Right atrium auricular region (tissue), 2 donors: ENCODE measurements at regions not wholly inside any gene's neighbourhood (a gene's known extent, or its start where the extent isn't known, plus 50 kb on each side); places are given as distances from the start of the nearest gene placed in this dataset.

Experiments used
- DNase-seq: peaks from one replicate; pipeline ENCODE4 v3.0.0-alpha.2; 2019; ENCODE audit warnings: low spot score
- H3K27ac ChIP-seq, 2 donors: fragments of 200-600 bp; sonication (generic); 1 replicate in 1 of 2; 2 replicates in 1 of 2; pipeline ENCODE4 v1.5.1; 2016 to 2019
- H3K27me3 ChIP-seq, 2 donors: fragments of 200-600 bp; sonication (generic); one replicate each; pipeline versions ENCODE4 v1.5.1 to v1.6.0; 2017 to 2019
- H3K36me3 ChIP-seq: fragments of 200-600 bp; sonication (generic); one replicate; pipeline ENCODE4 v1.5.1; 2016
- H3K4me1 ChIP-seq, 2 donors: fragments of 200-600 bp; sonication (generic); one replicate each; pipeline versions ENCODE4 v1.5.1 to v1.6.0; 2017 to 2019
- H3K4me3 ChIP-seq, 2 donors: fragments of 200-600 bp; sonication (generic); 1 replicate in 1 of 2; 2 replicates in 1 of 2; pipeline ENCODE4 v1.5.1; 2017 to 2019; ENCODE audit warnings: mild to moderate bottlenecking in 1 of 2, moderate library complexity in 1 of 2
- H3K9me3 ChIP-seq, 2 donors: fragments of 200-600 bp; sonication (generic); one replicate each; pipeline ENCODE4 v1.5.1; 2019
- CTCF ChIP-seq, 2 donors: fragments of 200-600 bp; sonication (generic); IDR thresholded peaks; one replicate each; pipeline ENCODE4 v1.5.1; 2019; ENCODE audit warnings: antibody characterized with exemption in 2 of 2

DNA sequence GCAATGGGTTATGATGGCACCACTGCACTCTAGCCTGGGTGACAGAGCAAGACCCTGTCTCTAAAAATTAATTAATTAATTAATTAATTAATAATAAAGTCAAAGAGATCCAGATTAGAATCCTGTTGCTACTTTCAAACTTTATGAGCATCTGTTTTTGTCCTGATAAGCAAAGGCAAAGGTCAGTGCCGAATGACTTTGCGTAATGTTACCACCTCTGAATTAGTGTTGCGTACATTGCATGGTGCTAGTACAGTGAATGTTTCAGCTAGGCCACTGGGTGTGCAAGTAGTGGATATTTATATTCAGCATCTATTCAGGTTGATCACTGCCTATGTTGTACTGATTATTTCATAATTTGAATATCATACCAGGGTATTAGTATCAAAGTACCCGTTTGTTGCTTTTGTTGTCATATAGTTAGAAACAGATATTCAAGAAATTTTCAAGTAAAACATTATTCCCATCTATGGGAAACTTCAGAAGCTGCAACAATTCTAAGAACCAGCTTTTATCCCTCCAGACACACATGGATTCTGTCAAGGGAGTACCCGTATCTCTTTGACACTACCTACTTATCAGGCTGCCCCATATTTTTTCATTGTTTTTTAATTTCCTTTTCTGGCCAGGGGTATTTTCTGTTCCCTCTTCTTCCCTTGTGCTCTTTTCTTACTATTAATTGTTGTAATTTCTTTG is 127.1 kb upstream of the GRM7 start:
- H3K9me3 ChIP-seq, result no peaks in the 10 kb centered on the region
- no peak for DNase-seq
- no peak overlapping the region for H3K27ac ChIP-seq
- no peak for TF ChIP-seq CTCF (IDR thresholded peaks at IDR 0.05)
- H3K4me3 ChIP-seq, result no peak overlapping the region
- no peaks in the 10 kb centered on the region for H3K27me3 ChIP-seq
- no peaks in the 10 kb centered on the region for H3K36me3 ChIP-seq
- no peaks in the 10 kb centered on the region for H3K4me1 ChIP-seq

DNA sequence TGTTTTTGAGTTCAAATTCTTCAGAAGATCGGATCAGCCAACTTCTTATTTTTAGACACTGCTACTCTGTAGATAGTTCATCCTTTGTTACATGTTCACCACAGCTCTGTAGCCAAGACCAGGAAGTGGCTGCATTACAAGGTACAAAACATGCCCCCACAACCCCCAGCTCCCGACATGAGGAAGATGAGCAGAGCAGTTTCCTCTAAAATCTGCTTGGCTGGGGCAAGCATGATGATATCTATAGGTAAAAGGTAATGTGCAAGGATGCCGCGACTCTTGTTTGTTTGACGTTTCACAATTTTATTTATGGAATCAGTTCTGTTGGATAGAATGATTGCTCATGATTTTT is 126.5 kb upstream of the GRM7 start:
- Histone ChIP-seq H3K27ac (no peak overlapping the region), H3K9me3 (no peaks in the 10 kb centered on the region), H3K4me3 (no peak overlapping the region), H3K4me1 (no peaks in the 10 kb centered on the region), H3K27me3 (no peaks in the 10 kb centered on the region), H3K36me3 (no peaks in the 10 kb centered on the region)
- no peak for DNase-seq
- TF ChIP-seq CTCF (IDR thresholded peaks at IDR 0.05), result no peak

- Histone ChIP-seq H3K27me3 (no peaks in the 10 kb centered on the region), H3K4me3 (no peak overlapping the region), H3K36me3 (no peaks in the 10 kb centered on the region), H3K27ac (no peak overlapping the region), H3K4me1 (no peaks in the 10 kb centered on the region), H3K9me3 (no peaks in the 10 kb centered on the region)
- no peak for TF ChIP-seq CTCF (IDR thresholded peaks at IDR 0.05)
- DNase-seq, result no peak
These were observed 123.9 kb upstream of the GRM7 start for GRCh38 chr3:6736836-6737629.

DNA sequence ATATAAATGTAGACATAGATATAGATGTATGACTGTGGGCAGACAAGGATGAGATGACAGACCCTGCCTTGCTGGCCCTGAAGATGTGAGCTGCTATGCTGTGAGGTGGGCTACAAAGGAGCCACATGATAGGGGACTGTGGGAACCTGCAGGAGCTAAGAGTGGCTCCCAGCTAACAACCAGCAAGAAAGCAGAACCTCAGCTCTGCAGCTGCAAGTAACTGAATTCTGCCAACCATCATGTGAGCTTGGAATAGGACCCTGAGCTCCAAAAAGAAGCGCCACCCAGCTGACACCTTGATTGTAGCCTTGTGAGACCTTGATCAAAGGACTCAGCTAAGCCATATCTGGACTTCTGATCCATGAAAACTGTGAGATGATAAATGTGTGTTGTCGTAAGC is 123.3 kb upstream of the GRM7 start:
- H3K4me1 ChIP-seq, result no peaks in the 10 kb centered on the region
- no peak overlapping the region for H3K27ac ChIP-seq
- no peak for DNase-seq
- no peak overlapping the region for H3K4me3 ChIP-seq
- no peak for TF ChIP-seq CTCF (IDR thresholded peaks at IDR 0.05)
- no peaks in the 10 kb centered on the region for H3K27me3 ChIP-seq
- no peaks in the 10 kb centered on the region for H3K36me3 ChIP-seq
- H3K9me3 ChIP-seq, result no peaks in the 10 kb centered on the region

DNA sequence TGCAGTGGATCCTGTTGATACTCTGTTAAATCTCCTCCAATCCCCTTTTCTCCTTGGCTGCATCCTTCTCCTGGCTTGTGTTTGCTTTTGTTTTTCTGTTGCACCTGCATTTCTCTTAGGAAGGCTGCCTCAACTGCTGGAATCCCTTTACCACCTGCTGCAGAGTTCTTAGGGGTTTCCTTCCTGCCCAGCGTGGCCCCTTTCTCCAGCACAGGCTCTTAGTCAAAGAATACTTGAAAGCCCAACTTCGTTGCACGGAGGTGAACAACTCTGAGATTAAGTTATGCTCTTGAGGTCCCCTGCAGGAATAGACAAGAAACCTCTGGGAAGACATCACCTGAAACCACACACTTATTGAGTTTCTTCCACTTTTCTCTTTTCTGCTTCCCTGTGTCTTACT is 121.6 kb upstream of the GRM7 start:
- Histone ChIP-seq H3K4me3 (no peak overlapping the region), H3K36me3 (no peaks in the 10 kb centered on the region), H3K27me3 (no peaks in the 10 kb centered on the region), H3K4me1 (no peaks in the 10 kb centered on the region), H3K27ac (no peak overlapping the region), H3K9me3 (no peaks in the 10 kb centered on the region)
- no peak for TF ChIP-seq CTCF (IDR thresholded peaks at IDR 0.05)
- DNase-seq, result no peak
